OCI-LY3 (cell line): ENCODE measurements at regions not wholly inside any gene's neighbourhood (a gene's known extent, or its start where the extent isn't known, plus 50 kb on each side); places are given as distances from the start of the nearest gene placed in this dataset.

Source experiments
- H2AFZ ChIP-seq: fragments of 200-600, 300-600 bp; shearing (Covaris generic); 2 replicates; pipeline ENCODE4 v1.6.0; 2014; ENCODE audit warnings: antibody characterized with exemption, low read depth, low read length
- H3K27ac ChIP-seq: fragments of 200-600, 300-600 bp; sonication (generic); 2 replicates; pipeline ENCODE4 v1.5.1; 2014; ENCODE audit warnings: mild to moderate bottlenecking, low read length, moderate library complexity, mixed read lengths
- H3K27me3 ChIP-seq: fragments of 200-600, 300-600 bp; sonication (generic); 2 replicates; pipeline ENCODE4 v1.6.1; 2014; ENCODE audit warnings: low read depth, low read length, mixed read lengths
- H3K36me3 ChIP-seq: fragments of 200-600, 300-600 bp; sonication (generic); replicated peaks from 2 replicates; pipeline ENCODE3; 2014; ENCODE audit warnings: low read depth, low read length, mixed read lengths
- H3K4me1 ChIP-seq: fragments of 300-600, 200-600 bp; sonication (generic); 2 replicates; pipeline ENCODE4 v1.6.1; 2014; ENCODE audit warnings: low read length, mixed read lengths
- H3K4me2 ChIP-seq: fragments of 200-600, 300-600 bp; sonication (generic); 2 replicates; pipeline ENCODE4 v1.6.1; 2014; ENCODE audit warnings: low read length, mixed read lengths
- H3K4me3 ChIP-seq: fragments of 300-600, 200-600 bp; sonication (generic); 2 replicates; pipeline ENCODE4 v1.5.1; 2014; ENCODE audit warnings: antibody characterized with exemption, mild to moderate bottlenecking, low read length, moderate library complexity
- H3K79me2 ChIP-seq: fragments of 300-600, 200-600 bp; shearing (Covaris generic); 2 replicates; pipeline ENCODE4 v1.6.1; 2014; ENCODE audit warnings: mild to moderate bottlenecking, low read length, mixed read lengths
- H3K9ac ChIP-seq: fragments of 300-600, 200-600 bp; shearing (Covaris generic); 2 replicates; pipeline ENCODE4 v1.6.0; 2014; ENCODE audit warnings: mild to moderate bottlenecking, low read length, moderate library complexity
- H3K9me3 ChIP-seq: fragments of 200-600, 300-600 bp; shearing (Covaris generic); 2 replicates; pipeline ENCODE4 v1.6.1; 2014; ENCODE audit warnings: low read length, mixed read lengths; ENCODE audit not compliant: insufficient read depth
- H4K20me1 ChIP-seq: fragments of 200-600, 300-600 bp; sonication (generic); 2 replicates; pipeline ENCODE4 v1.6.1; 2016; ENCODE audit warnings: low read length, mixed read lengths; ENCODE audit not compliant: insufficient read depth
- CTCF ChIP-seq: fragments of 200-600, 300-600 bp; sonication (generic); IDR thresholded peaks from 2 replicates; pipeline ENCODE4 v1.5.1; 2014; ENCODE audit warnings: antibody characterized with exemption, low read length, low read depth
- EZH2phosphoT487 ChIP-seq: fragments of 200-600 bp; shearing (Covaris generic); IDR thresholded peaks from 2 replicates; pipeline ENCODE4 v1.6.1; 2018; ENCODE audit warnings: antibody characterized with exemption, mixed run types, low read depth

- Histone ChIP-seq H3K79me2 (no peaks in the 10 kb centered on the region), H3K9me3 (no peaks in the 10 kb centered on the region), H3K27me3 (no peaks in the 10 kb centered on the region), H3K4me1 (peaks cover 8% of the 10 kb centered on the region), H2AFZ (no peak overlapping the region), H3K27ac (no peak overlapping the region), H3K4me3 (no peak overlapping the region), H3K9ac (no peak overlapping the region), H3K4me2 (no peak overlapping the region; the same call in 1 of the 2 replicates), H3K36me3 (no peaks in the 10 kb centered on the region), H4K20me1 (no peaks in the 10 kb centered on the region)
- TF ChIP-seq CTCF (no peak), EZH2phosphoT487 (no peak)
Measured at GRCh38 chr2:188203776-188204175, 87.9 kb upstream of the GULP1 start.

- TF ChIP-seq CTCF (no peak), EZH2phosphoT487 (no peak)
Measured at GRCh38 chr2:188204824-188205223, 86.8 kb upstream of the GULP1 start.

GRCh38 chr2:188207554-188207953 is 84.1 kb upstream of the GULP1 start:
- Histone ChIP-seq H3K36me3 (no peaks in the 10 kb centered on the region), H3K4me3 (no peak overlapping the region), H3K9ac (no peak overlapping the region), H4K20me1 (no peaks in the 10 kb centered on the region), H3K79me2 (no peaks in the 10 kb centered on the region), H2AFZ (no peak overlapping the region), H3K27ac (no peak overlapping the region), H3K27me3 (no peaks in the 10 kb centered on the region), H3K9me3 (no peaks in the 10 kb centered on the region), H3K4me1 (peaks cover 8% of the 10 kb centered on the region), H3K4me2 (no peak overlapping the region)
- TF ChIP-seq EZH2phosphoT487 (no peak), CTCF (no peak)

More at GRCh38 chr2:188204824-188205223, 86.8 kb upstream of the GULP1 start:
- no peaks in the 10 kb centered on the region for H3K27me3 ChIP-seq
- no peaks in the 10 kb centered on the region for H3K36me3 ChIP-seq
- H3K4me3 ChIP-seq, result no peak overlapping the region
- no peaks in the 10 kb centered on the region for H3K9me3 ChIP-seq
- H3K27ac ChIP-seq, result no peak overlapping the region
- H2AFZ ChIP-seq, result no peak overlapping the region
- no peaks in the 10 kb centered on the region for H4K20me1 ChIP-seq
- peaks cover 8% of the 10 kb centered on the region for H3K4me1 ChIP-seq
- H3K79me2 ChIP-seq, result no peaks in the 10 kb centered on the region
- no peak overlapping the region for H3K9ac ChIP-seq
- no peak overlapping the region for H3K4me2 ChIP-seq

- no peaks in the 10 kb centered on the region for H3K79me2 ChIP-seq
- H3K27ac ChIP-seq, result no peak overlapping the region
- H4K20me1 ChIP-seq, result no peaks in the 10 kb centered on the region
- H3K9me3 ChIP-seq, result no peaks in the 10 kb centered on the region
- H3K27me3 ChIP-seq, result no peaks in the 10 kb centered on the region
- H3K4me2 ChIP-seq, result no peak overlapping the region
- no peaks in the 10 kb centered on the region for H3K36me3 ChIP-seq
- H2AFZ ChIP-seq, result no peak overlapping the region
- H3K4me3 ChIP-seq, result no peak overlapping the region
- no peaks in the 10 kb centered on the region for H3K4me1 ChIP-seq
- no peak overlapping the region for H3K9ac ChIP-seq
- no peak for TF ChIP-seq CTCF
- no peak for TF ChIP-seq EZH2phosphoT487
Measured at GRCh38 chr2:188209218-188209617, 82.5 kb upstream of the GULP1 start.
